GM12865 (cell line): ENCODE measurements at regions not wholly inside any gene's neighbourhood (a gene's known extent, or its start where the extent isn't known, plus 50 kb on each side); places are given as distances from the start of the nearest gene placed in this dataset.
"Not testable (repeated sequence)": the region's sequence is repeated elsewhere in the genome, so short reads cannot be mapped to it uniquely, and the experiment has no call there.

Source experiments
- DNase-seq: peaks from one replicate; pipeline ENCODE4 v3.0.0; 2010; ENCODE audit warnings: low read depth
- H3K4me3 ChIP-seq: 2 replicates; pipeline ENCODE4 v1.5.1; 2011; ENCODE audit warnings: mild to moderate bottlenecking, low read depth, low read length, control low read depth
- CTCF ChIP-seq: IDR thresholded peaks from 2 replicates; pipeline ENCODE4 v1.5.1; 2011; ENCODE audit warnings: low read length, control low read depth, low read depth, inconsistent platforms; ENCODE audit not compliant: insufficient read depth; ENCODE audit errors: missing control alignments

DNA sequence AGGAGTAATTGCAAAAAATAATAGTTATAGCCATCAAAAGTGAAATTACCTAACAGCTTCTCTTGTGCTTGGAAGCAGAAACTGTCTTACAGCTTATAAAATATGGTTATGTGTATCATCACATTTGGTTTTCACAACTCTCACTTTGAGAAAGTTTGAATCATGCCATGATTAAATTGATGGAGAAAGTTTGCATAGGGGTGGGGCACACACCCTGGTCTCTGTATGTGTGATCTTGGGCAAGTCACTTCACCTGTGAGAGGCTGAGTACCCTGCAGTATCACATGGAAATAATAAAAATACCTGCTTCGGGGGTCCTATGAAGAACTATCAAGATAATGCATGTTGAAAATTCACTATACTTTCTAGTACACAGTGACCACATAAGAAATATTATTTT is 471.4 kb downstream of the RAP2B start:
- no peak for DNase-seq
- no peak for TF ChIP-seq CTCF
- H3K4me3 ChIP-seq = no peak overlapping the region

- no peak for DNase-seq
- H3K4me3 ChIP-seq = no peak overlapping the region
- no peak for TF ChIP-seq CTCF
These were observed 472.7 kb downstream of the RAP2B start for GRCh38 chr3:153634683-153635082.

GRCh38 chr3:153639631-153640030 is 477.6 kb downstream of the RAP2B start:
- TF ChIP-seq CTCF = no peak
- DNase-seq = no peak
- H3K4me3 ChIP-seq = no peak overlapping the region

GRCh38 chr3:153640689-153641665 is 479.0 kb downstream of the RAP2B start:
- no peak for TF ChIP-seq CTCF
- no peak for DNase-seq
- no peak overlapping the region for H3K4me3 ChIP-seq

DNA sequence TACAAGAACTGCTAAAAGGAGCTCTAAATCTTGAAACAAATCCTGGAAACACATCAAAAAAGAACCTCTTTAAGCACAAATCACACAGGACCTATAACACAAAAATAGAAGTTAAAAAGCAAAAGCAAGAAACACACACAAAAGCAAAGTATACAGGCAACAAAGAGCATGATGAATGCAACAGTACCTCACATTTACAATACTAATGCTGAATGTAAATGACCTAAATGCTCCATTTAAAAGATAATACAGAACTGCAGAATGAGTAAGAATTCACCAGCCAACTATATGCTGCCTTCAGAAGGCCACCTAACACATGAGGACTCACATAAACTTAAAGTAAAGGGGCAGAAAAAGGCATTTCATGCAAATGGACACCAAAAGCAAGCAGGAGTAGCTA is 478.6 kb upstream of the ARHGEF26 start:
- not testable (repeated sequence) for H3K4me3 ChIP-seq, DNase-seq

GRCh38 chr3:153643471-153643870 is 477.7 kb upstream of the ARHGEF26 start:
- DNase-seq, H3K4me3 ChIP-seq: not testable (repeated sequence)

- no peak for TF ChIP-seq CTCF
- no peak for DNase-seq
- no peak overlapping the region for H3K4me3 ChIP-seq
These were observed 471.8 kb upstream of the ARHGEF26 start for GRCh38 chr3:153649286-153649839.

- TF ChIP-seq CTCF = no peak
- H3K4me3 ChIP-seq = no peak overlapping the region
- DNase-seq = no peak
These were observed 469.1 kb upstream of the ARHGEF26 start for GRCh38 chr3:153652076-153652475.
